ENCODE measurements at regions not wholly inside any gene's neighbourhood (a gene's known extent, or its start where the extent isn't known, plus 50 kb on each side); places are given as distances from the start of the nearest gene placed in this dataset.

GRCh38 chr6:112925702-112926101 lies 578.6 kb downstream of the RFPL4B start:
- Histone ChIP-seq H3F3A (replicated peaks; ENCODE audit: insufficient read depth) (peaks cover 4% of the 10 kb centered on the region), H3K9ac (no peak overlapping the region), H3K4me2 (no peak overlapping the region), H3K36me3 (replicated peaks in 1 of 2; ENCODE audit: control insufficient read depth in 1 of 2, insufficient read depth in 2 of 2, low read length in 1 of 2) (no peaks in the 10 kb centered on the region), H2AFZ (ENCODE audit: low read depth) (no peak overlapping the region), H3K9me3 (peaks cover 16% of the 10 kb centered on the region), H3K4me1 (ENCODE audit: control insufficient read depth in 1 of 2, insufficient read depth in 2 of 2, low read depth in 1 of 2, low read length in 1 of 2) (peaks cover 0 to 5% of the 10 kb centered on the region in 2 experiments; a peak in 2 of 4 replicates), H4K20me1 (ENCODE audit: insufficient read depth) (no peaks in the 10 kb centered on the region), H3K27me3 (ENCODE audit: insufficient read depth) (no peaks in the 10 kb centered on the region), H3K79me2 (ENCODE audit: insufficient read depth) (no peaks in the 10 kb centered on the region), H3K9me2 (no peaks in the 10 kb centered on the region), H3K27ac (ENCODE audit: low read depth in 2 of 2, low read length in 1 of 2) (no peak overlapping the region), H3K4me3 (ENCODE audit: low read depth in 2 of 2, low read length in 1 of 2) (no peak overlapping the region)
- TF ChIP-seq PBX3 (IDR thresholded peaks at IDR 0.05): no peak
- no peak for TF ChIP-seq RXRA (IDR thresholded peaks at IDR 0.05; ENCODE audit: borderline replicate concordance, low read depth)
- TF ChIP-seq USF1 (IDR thresholded peaks at IDR 0.05; ENCODE audit: borderline replicate concordance, low read depth): no peak
- no peak for TF ChIP-seq MXI1 (IDR thresholded peaks at IDR 0.05; ENCODE audit: low read depth, low read length)
- TF ChIP-seq IRF3 (IDR thresholded peaks at IDR 0.05; ENCODE audit: low read depth, low read length): no peak
- TF ChIP-seq RAD21 (IDR thresholded peaks at IDR 0.05; ENCODE audit: low read length): no peak
- no peak for TF ChIP-seq JUND (IDR thresholded peaks at IDR 0.05)
- no peak for TF ChIP-seq RFX5 (IDR thresholded peaks at IDR 0.05; ENCODE audit: low read length)
- TF ChIP-seq POLR2AphosphoS5 (IDR thresholded peaks at IDR 0.05; ENCODE audit: low read depth, low read length): no peak
- TF ChIP-seq RCOR1 (IDR thresholded peaks at IDR 0.05; ENCODE audit: low read length): no peak
- no peak for TF ChIP-seq CTCF (IDR thresholded peaks at IDR 0.05)
- TF ChIP-seq TAF1 (IDR thresholded peaks at IDR 0.05; ENCODE audit: borderline replicate concordance, low read depth, low read length): no peak
- POLR2A ChIA-PET: no interaction called here
- no peak for DNase-seq
- CTCF ChIA-PET: no interaction called here

GRCh38 chr6:112927641-112928320 lies 580.7 kb downstream of the RFPL4B start:
- H3K4me3 ChIP-seq (ENCODE audit: low read depth in 2 of 2, low read length in 1 of 2): no peak overlapping the region
- H4K20me1 ChIP-seq (ENCODE audit: insufficient read depth): no peaks in the 10 kb centered on the region
- peaks cover 4% of the 10 kb centered on the region for H3F3A ChIP-seq (replicated peaks; ENCODE audit: insufficient read depth)
- peaks cover 3% of the 10 kb centered on the region; the same call in 1 of the 2 replicates for H3K9me3 ChIP-seq
- CTCF ChIA-PET: no interaction called here
- H3K27me3 ChIP-seq (ENCODE audit: insufficient read depth): no peaks in the 10 kb centered on the region
- H3K9me2 ChIP-seq: no peaks in the 10 kb centered on the region
- POLR2A ChIA-PET: no interaction called here
- no peaks in the 10 kb centered on the region for H3K79me2 ChIP-seq (ENCODE audit: insufficient read depth)
- no peak overlapping the region for H2AFZ ChIP-seq (ENCODE audit: low read depth)
- WGBS (ENCODE audit: low lambda C conversion rate): 75% methylated on average over 4 of the region's 4 CpGs
- no peak overlapping the region for H3K4me2 ChIP-seq
- no peak overlapping the region for H3K27ac ChIP-seq (ENCODE audit: low read depth in 2 of 2, low read length in 1 of 2)
- no peak for DNase-seq
- H3K36me3 ChIP-seq (replicated peaks in 1 of 2; ENCODE audit: control insufficient read depth in 1 of 2, insufficient read depth in 2 of 2, low read length in 1 of 2): no peaks in the 10 kb centered on the region
- H3K9ac ChIP-seq: no peak overlapping the region
- H3K4me1 ChIP-seq (ENCODE audit: control insufficient read depth in 1 of 2, insufficient read depth in 2 of 2, low read depth in 1 of 2, low read length in 1 of 2): peaks cover 0 to 9% of the 10 kb centered on the region in 2 experiments; a peak in 2 of 4 replicates
- TF ChIP-seq GABPA (IDR thresholded peaks at IDR 0.05; ENCODE audit: low read depth): no peak
- no peak; the same call in 1 of the 2 replicates for TF ChIP-seq FOSL2 (IDR thresholded peaks at IDR 0.05; ENCODE audit: borderline replicate concordance, low read depth)
- TF ChIP-seq MXI1 (IDR thresholded peaks at IDR 0.05; ENCODE audit: low read depth, low read length): no peak
- TF ChIP-seq MAX (IDR thresholded peaks at IDR 0.05; ENCODE audit: low read depth): no peak
- no peak for TF ChIP-seq MEF2A (IDR thresholded peaks at IDR 0.05; ENCODE audit: borderline replicate concordance, low read depth)
- TF ChIP-seq EZH2phosphoT487 (IDR thresholded peaks at IDR 0.05; ENCODE audit: borderline replicate concordance, low read depth): no peak
- TF ChIP-seq SIN3A (IDR thresholded peaks at IDR 0.05; ENCODE audit: borderline replicate concordance, low read depth, low read length): no peak
- no peak for TF ChIP-seq NFIC (IDR thresholded peaks at IDR 0.05; ENCODE audit: borderline replicate concordance)
- no peak for TF ChIP-seq ZBTB33 (IDR thresholded peaks at IDR 0.05; ENCODE audit: borderline replicate concordance, low read depth)
- no peak for TF ChIP-seq TEAD4 (IDR thresholded peaks at IDR 0.05; ENCODE audit: borderline replicate concordance, insufficient read depth)
- no peak for TF ChIP-seq POLR2AphosphoS5 (IDR thresholded peaks at IDR 0.05; ENCODE audit: low read depth, low read length)
- TF ChIP-seq TAF1 (IDR thresholded peaks at IDR 0.05; ENCODE audit: borderline replicate concordance, low read depth, low read length): no peak

All from SK-N-SH (cell line).